Activated naive CD8-positive, alpha-beta T cell treated with anti-CD3 and anti-CD28 coated beads, Interleukin-2, amount 50 U/mL, for 24 hours (primary cell): ENCODE measurements at regions not wholly inside any gene's neighbourhood (a gene's known extent, or its start where the extent isn't known, plus 50 kb on each side); places are given as distances from the start of the nearest gene placed in this dataset.
"Not testable (repeated sequence)": the region's sequence is repeated elsewhere in the genome, so short reads cannot be mapped to it uniquely, and the experiment has no call there.

Experiments used
- ATAC-seq: fragments of 150-1000 bp; cut with Tn5 transposase; one replicate; pipeline ENCODE4 v1.10.0; 2021
- DNase-seq: peaks from one replicate; pipeline ENCODE4 v3.0.0; 2021
- H3K27ac Mint-ChIP-seq: one replicate; pipeline ENCODE4 v1.8.0; 2021; ENCODE audit warnings: mild to moderate bottlenecking, mixed read lengths
- H3K27me3 Mint-ChIP-seq: one replicate; pipeline ENCODE4 v1.8.0; 2021; ENCODE audit warnings: mixed read lengths
- H3K36me3 Mint-ChIP-seq: one replicate; pipeline ENCODE4 v1.8.0; 2021; ENCODE audit warnings: low read depth, mixed read lengths
- H3K4me1 Mint-ChIP-seq: one replicate; pipeline ENCODE4 v1.8.0; 2021; ENCODE audit warnings: mixed read lengths
- H3K4me3 Mint-ChIP-seq: one replicate; pipeline ENCODE4 v1.8.0; 2021; ENCODE audit warnings: mild to moderate bottlenecking, moderate library complexity, mixed read lengths
- H3K9me3 Mint-ChIP-seq: one replicate; pipeline ENCODE4 v1.8.0; 2021; ENCODE audit warnings: mixed read lengths

DNA sequence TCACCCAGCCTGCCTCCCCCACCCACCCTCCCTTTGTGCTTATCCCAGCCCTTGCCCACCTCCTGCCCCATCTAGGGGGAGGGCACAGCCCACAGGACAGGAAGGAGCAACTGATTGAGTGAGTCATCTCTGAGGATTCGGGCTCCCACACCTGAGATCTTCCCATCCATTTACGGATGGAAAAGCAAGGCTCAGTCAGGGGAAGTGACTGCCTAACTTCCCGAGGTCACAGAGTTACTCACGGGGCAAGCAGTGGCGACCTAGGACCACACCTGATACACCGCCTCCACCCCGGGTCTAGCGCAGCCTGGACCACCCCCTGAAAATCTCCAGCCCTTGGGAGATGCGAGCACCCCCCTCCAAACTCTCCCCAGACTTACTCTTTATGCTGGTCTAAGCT is 131.7 kb downstream of the TNFRSF13B start:
- not testable (repeated sequence) for H3K4me3 Mint-ChIP-seq, H3K4me1 Mint-ChIP-seq, ATAC-seq, H3K9me3 Mint-ChIP-seq, H3K27me3 Mint-ChIP-seq, H3K27ac Mint-ChIP-seq, H3K36me3 Mint-ChIP-seq, DNase-seq

DNA sequence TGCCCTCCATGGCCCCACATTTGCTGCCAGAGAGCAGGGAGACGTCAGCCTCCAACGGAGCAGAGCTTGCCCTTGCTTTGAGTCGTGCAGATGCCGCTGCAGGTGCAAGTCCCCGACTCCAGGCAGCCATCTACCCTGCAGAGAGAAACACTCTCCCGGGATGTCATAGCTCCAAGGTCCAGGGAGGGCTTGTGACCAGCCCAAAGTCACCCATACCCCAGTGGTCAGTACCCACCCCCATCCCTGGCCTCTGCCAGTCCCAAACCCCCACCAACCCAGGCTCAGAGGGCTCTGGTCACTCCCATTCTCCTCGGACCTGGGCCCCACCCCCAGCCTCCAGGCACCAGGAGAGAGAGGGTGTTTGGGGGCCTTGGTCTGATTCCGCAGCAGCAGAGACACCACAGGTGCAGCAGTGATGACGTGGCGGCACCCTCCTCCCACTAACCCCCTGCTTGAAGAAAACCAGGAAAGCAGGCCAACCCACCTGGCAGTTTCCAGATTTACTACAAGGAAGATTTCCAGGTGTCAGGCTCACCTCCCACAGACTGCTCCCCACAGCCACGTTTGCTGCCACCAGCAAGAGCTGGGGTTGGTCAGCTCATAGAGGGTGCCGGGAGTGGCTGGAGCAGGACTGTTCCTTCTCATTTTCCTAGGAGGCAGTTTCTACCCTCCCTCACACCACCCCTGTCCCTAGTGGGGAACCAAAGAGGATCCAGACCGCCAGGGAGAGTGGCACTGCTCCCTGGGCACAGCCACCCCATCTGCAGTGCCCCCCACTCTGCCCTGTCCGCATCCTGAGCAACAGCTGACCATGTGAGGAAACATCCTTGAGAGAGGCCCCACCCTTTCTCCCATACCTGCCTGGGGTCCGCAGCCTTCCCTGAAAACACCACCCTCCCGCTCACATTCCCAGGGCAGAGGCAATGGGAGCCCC is 132.4 kb downstream of the TNFRSF13B start:
- not testable (repeated sequence) for H3K9me3 Mint-ChIP-seq, ATAC-seq, H3K27ac Mint-ChIP-seq, H3K4me3 Mint-ChIP-seq, H3K36me3 Mint-ChIP-seq, H3K27me3 Mint-ChIP-seq, H3K4me1 Mint-ChIP-seq, DNase-seq

DNA sequence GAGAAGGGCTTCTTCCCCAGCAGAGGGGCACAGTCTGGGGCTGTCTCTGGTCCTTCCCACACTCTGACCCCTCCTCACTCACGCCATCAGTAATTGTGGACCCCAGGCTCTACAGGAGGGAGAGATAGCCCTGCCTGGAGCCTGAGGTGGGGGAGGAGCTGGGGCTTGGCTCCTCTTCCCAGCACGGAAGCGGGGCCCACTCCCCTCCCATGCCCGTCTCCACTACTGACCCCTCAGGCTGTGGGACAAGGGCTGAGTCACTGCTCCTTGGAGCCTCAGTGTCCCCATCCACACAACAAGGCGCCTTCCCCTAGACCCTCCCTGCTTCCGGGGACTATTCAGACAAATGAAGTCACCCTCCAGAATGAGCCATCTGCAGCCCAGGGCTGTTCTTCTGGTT is 133.1 kb downstream of the TNFRSF13B start:
- H3K36me3 Mint-ChIP-seq, H3K27ac Mint-ChIP-seq, H3K4me3 Mint-ChIP-seq, H3K9me3 Mint-ChIP-seq, H3K4me1 Mint-ChIP-seq, DNase-seq, ATAC-seq, H3K27me3 Mint-ChIP-seq: not testable (repeated sequence)

DNA sequence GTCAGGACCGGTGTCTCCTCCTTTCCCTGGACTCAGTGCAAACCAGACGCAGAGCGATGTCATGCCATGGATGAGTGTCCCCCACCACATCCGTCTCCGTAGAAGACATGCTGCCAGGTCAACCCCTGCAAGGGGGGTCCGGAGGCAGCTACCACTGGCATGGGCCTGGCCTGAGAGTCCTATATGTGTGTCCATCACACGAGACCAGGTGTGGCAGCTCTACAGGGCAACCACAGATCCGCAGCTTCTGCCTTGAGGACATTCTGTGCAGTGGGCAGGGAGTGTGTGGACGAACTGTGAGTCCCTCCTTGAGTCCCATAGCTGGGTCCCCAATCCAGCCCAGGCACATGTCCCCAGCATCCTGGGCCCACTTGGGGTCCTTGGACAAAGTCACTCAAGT is 133.6 kb downstream of the TNFRSF13B start:
- not testable (repeated sequence) for DNase-seq, H3K4me3 Mint-ChIP-seq, ATAC-seq, H3K9me3 Mint-ChIP-seq, H3K27ac Mint-ChIP-seq, H3K36me3 Mint-ChIP-seq, H3K4me1 Mint-ChIP-seq, H3K27me3 Mint-ChIP-seq

DNA sequence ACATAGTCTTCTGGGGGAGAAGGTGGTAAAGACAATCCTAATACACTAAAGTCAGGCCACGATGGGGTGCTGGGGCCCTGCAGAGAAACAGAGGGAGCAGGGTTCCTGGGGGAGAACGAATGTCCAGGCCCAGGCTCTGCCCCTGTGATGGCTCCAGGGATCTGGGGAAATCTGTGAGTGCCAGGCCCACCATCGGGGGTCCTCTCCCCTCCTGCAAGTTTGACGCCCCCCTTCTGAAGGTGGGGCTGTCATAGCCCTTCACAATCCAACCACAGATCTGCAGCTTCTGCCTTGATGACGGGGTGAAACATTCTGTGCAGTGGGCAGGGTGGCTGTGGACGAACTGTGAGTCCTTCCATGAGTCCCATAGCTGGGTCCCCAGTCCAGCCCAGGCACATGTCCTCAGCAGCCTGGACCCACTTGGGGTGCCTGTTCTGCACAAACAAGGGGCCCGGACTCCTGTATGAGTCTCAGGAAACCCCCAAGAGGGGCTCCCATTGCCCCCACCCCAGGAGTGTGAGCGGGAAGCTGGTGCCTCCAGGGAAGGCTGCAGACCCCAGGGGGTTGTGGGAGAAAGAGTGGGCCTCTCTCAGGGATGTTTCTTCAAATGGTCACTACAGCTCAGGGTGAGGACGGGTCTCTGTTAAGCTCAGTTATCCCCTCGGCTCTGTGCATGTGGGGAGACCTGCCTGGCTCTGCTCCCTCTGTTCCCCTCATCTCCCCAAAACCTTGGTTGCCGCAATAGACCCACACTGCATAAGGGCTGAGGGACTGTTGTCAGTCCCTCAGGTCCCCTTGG is 134.3 kb downstream of the TNFRSF13B start:
- H3K27ac Mint-ChIP-seq, H3K27me3 Mint-ChIP-seq, H3K4me3 Mint-ChIP-seq, H3K9me3 Mint-ChIP-seq, ATAC-seq, DNase-seq, H3K36me3 Mint-ChIP-seq, H3K4me1 Mint-ChIP-seq: not testable (repeated sequence)

DNA sequence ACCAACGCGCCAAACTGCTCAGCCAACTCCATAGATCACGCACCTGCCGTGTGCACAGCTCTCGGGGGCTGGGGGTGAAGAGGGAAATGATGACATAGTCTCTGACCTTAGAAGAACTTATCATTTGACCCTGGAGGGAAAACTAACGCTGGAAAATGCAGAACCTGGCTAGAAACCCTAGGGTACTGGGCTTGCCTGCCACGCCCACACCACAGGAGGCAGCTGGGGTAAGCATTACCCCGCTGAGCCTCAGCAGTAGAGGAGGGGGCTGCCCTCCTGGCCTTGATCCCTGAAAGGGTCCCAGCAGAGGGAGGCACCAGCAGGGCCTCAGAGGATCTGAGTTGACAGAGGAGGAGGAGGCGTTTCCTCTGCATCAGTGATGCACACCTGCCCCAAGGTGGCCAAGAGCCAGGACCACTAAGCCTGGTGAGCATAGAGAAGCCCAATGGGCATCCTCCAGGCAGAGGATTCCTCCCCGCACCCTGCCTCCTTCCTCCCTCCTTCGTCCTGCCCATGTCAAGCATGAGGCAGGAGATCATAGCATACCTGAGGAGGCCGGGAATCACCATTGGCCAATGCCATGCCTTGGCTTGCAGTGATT is 135.5 kb downstream of the TNFRSF13B start:
- H3K4me3 Mint-ChIP-seq, ATAC-seq: not testable (repeated sequence)

DNA sequence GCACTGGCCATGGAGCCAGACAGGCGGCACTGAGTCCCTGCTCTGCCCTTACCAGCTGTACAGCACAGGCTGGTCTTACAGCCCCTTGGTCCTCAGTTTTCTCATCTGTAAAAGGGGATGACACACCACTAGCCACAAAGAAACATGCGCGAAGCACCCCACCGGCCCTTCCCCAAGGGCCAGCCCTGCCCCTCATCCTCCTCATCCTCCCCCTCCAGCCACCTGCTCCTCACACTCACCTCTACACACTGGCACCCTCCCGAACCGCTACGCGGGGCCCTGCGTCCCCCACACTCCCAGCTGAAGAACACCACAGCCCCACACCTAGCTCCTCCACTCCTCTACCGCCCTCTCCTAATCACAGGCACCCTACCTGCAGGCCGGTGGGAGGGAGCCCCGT is 138.4 kb downstream of the TNFRSF13B start:
- not testable (repeated sequence) for H3K36me3 Mint-ChIP-seq, H3K9me3 Mint-ChIP-seq, H3K27me3 Mint-ChIP-seq, DNase-seq, ATAC-seq, H3K27ac Mint-ChIP-seq, H3K4me3 Mint-ChIP-seq, H3K4me1 Mint-ChIP-seq

More for the DNA sequence above, 135.5 kb downstream of the TNFRSF13B start:
- H3K36me3 Mint-ChIP-seq, H3K4me1 Mint-ChIP-seq, H3K27me3 Mint-ChIP-seq, H3K27ac Mint-ChIP-seq, H3K9me3 Mint-ChIP-seq, DNase-seq: not testable (repeated sequence)

DNA sequence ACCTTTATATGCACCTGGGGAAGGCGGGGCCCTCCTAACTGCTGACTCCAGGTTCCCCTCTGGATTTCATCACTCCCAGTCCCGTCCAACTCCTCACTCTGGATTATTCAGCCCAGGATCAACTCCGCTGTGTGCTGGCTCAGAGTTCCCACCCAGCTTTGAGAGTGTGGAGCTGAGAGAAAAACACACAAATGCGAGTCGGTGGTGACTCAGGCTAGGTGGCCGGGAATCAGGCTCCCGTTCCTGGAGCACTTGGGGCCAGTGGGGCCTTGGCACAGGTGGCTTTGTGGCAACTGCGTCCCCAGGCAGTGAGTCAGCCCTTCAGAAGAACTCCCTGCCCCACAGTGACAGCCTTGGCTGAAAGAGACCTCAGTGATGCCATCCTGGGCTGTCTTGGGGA is 139.1 kb downstream of the TNFRSF13B start:
- H3K36me3 Mint-ChIP-seq, DNase-seq, H3K4me1 Mint-ChIP-seq, H3K9me3 Mint-ChIP-seq, H3K27ac Mint-ChIP-seq, H3K27me3 Mint-ChIP-seq, H3K4me3 Mint-ChIP-seq: not testable (repeated sequence)
- peak; percentile 21 for ATAC-seq

DNA sequence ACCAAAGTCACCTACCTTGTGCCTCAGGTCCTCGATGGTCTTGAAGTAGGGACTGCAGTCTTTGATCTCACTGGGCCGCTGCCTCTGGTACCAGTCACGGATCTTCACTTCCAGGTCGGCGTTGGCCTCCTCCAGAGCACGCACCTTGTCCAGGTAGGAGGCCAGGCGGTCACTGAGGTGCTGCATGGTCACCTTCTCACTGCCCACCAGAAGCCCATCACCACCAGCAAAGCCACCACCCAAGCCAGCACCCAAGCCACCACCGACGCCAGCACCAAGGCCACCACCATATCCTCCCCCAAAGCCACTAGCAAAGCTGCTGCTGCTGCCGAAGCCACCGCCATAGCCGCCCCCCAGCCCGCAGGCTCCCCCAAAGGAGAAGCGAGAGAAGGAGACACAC is 139.7 kb downstream of the TNFRSF13B start:
- not testable (repeated sequence) for H3K4me1 Mint-ChIP-seq, DNase-seq, H3K4me3 Mint-ChIP-seq, H3K27me3 Mint-ChIP-seq, ATAC-seq, H3K27ac Mint-ChIP-seq, H3K9me3 Mint-ChIP-seq, H3K36me3 Mint-ChIP-seq

DNA sequence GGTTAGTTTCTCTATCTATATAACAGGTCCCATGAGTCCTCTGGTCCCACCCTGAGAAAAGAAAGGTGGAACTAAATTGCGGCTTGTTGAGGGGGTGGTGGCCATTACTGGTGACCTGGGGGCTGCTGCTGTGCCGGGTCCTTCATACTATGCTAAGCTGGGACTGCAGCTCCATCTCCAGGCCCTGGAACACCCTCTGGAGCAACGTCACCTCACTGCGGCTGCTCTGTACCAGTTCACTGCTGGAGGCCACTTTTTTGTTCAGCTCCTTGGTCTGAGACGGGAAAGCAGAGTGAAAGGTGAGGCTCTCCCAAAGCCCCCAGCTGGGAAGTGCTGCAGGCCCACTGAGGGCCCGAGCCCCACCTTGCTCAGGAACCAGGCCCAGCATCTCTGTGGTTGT is 140.7 kb downstream of the CCDC144A start:
- not testable (repeated sequence) for H3K27me3 Mint-ChIP-seq, ATAC-seq, H3K36me3 Mint-ChIP-seq, H3K9me3 Mint-ChIP-seq, H3K4me3 Mint-ChIP-seq, H3K4me1 Mint-ChIP-seq, DNase-seq, H3K27ac Mint-ChIP-seq

DNA sequence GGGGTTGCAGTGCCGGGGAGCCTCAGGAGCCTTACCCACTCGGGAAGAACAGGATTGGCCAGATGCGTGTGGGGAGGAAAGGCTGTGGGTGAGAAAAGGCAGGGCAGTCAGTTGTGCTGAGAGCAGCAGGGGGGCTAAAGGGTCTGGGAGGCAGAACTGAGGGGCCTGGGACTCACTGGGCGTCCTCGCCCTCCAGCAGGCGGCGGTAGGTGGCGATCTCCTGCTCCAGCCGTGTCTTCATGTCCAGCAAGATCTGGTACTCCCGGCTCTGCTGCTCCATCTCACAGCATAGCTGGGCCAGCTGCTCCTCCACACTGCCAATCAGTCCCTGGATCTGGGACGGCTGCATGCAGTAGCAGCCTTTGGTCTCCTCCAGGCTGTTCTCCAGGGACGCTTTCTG is 140.2 kb downstream of the CCDC144A start:
- not testable (repeated sequence) for DNase-seq, H3K4me3 Mint-ChIP-seq, H3K9me3 Mint-ChIP-seq, ATAC-seq, H3K27ac Mint-ChIP-seq, H3K4me1 Mint-ChIP-seq, H3K36me3 Mint-ChIP-seq, H3K27me3 Mint-ChIP-seq
